GM18505 (cell line): ENCODE measurements at regions not wholly inside any gene's neighbourhood (a gene's known extent, or its start where the extent isn't known, plus 50 kb on each side); places are given as distances from the start of the nearest gene placed in this dataset.
A peak's percentile ranks its signal among the peaks of the same experiment; 100 is the strongest.

Experiments
- ATAC-seq: cut with Tn5 transposase; IDR thresholded peaks from one replicate; pipeline ENCODE4 v1.9.1; 2021; ENCODE audit not compliant: unreplicated experiment
- POLR2A ChIP-seq: IDR thresholded peaks from 4 replicates; pipeline ENCODE4 v1.6.1; 2011; ENCODE audit warnings: borderline replicate concordance; ENCODE audit not compliant: insufficient read depth, insufficient read length; ENCODE audit errors: extremely low read depth

- ATAC-seq: peak; percentile 71
- no peak for TF ChIP-seq POLR2A
These were observed 221.7 kb upstream of the TLE3 start for GRCh38 chr15:70319466-70319865.

GRCh38 chr15:70318594-70319465, 221.1 kb upstream of the TLE3 start:
- ATAC-seq: peak; percentile 34
- TF ChIP-seq POLR2A: no peak

GRCh38 chr15:70316059-70316600, 218.4 kb upstream of the TLE3 start:
- ATAC-seq: no peak
- TF ChIP-seq POLR2A: no peak

GRCh38 chr15:70315431-70315830, 217.7 kb upstream of the TLE3 start:
- no peak for ATAC-seq
- TF ChIP-seq POLR2A: no peak

- TF ChIP-seq POLR2A: no peak
- no peak for ATAC-seq
These were observed 217.0 kb upstream of the TLE3 start for GRCh38 chr15:70314688-70315087.

GRCh38 chr15:70314018-70314354, 216.3 kb upstream of the TLE3 start:
- no peak for ATAC-seq
- TF ChIP-seq POLR2A: no peak

- no peak for ATAC-seq
- no peak for TF ChIP-seq POLR2A
These were observed 215.6 kb upstream of the TLE3 start for GRCh38 chr15:70313099-70314017.

GRCh38 chr15:70311821-70312220, 214.1 kb upstream of the TLE3 start:
- TF ChIP-seq POLR2A: no peak
- no peak for ATAC-seq

GRCh38 chr15:70309716-70310115, 212.0 kb upstream of the TLE3 start:
- no peak for ATAC-seq
- no peak for TF ChIP-seq POLR2A

GRCh38 chr15:70308735-70309434, 211.2 kb upstream of the TLE3 start:
- no peak for ATAC-seq
- no peak for TF ChIP-seq POLR2A

- ATAC-seq: peak; percentile 55
- TF ChIP-seq POLR2A: no peak
These were observed 210.5 kb upstream of the TLE3 start for GRCh38 chr15:70308011-70308734.

- TF ChIP-seq POLR2A: no peak
- ATAC-seq: no peak
These were observed 208.9 kb upstream of the TLE3 start for GRCh38 chr15:70306582-70306981.
